Activated CD8-positive, alpha-beta memory T cell treated with anti-CD3 and anti-CD28 coated beads, Interleukin-2, amount 50 U/mL, for 48 hours (primary cell): ENCODE measurements at regions not wholly inside any gene's neighbourhood (a gene's known extent, or its start where the extent isn't known, plus 50 kb on each side); places are given as distances from the start of the nearest gene placed in this dataset.
"Not testable (repeated sequence)": the region's sequence is repeated elsewhere in the genome, so short reads cannot be mapped to it uniquely, and the experiment has no call there.

ENCODE experiments used
- DNase-seq: peaks from one replicate; pipeline ENCODE4 v3.0.0-alpha.2; 2020

GRCh38 chr4:126630230-126630629 lies 1002.5 kb upstream of the INTU start:
- DNase-seq: no peak

- DNase-seq: no peak
Measured at GRCh38 chr4:126633306-126633705, 999.5 kb upstream of the INTU start.

- DNase-seq: no peak
Measured at GRCh38 chr4:126637706-126638105, 995.1 kb upstream of the INTU start.

- DNase-seq: no peak
Measured at GRCh38 chr4:126647320-126647719, 985.4 kb upstream of the INTU start.

- DNase-seq: no peak
Measured at GRCh38 chr4:126647756-126648397, 984.9 kb upstream of the INTU start.

- no peak for DNase-seq
Measured at GRCh38 chr4:126658411-126658810, 974.3 kb upstream of the INTU start.

GRCh38 chr4:126661194-126661593 lies 971.6 kb upstream of the INTU start:
- no peak for DNase-seq

- no peak for DNase-seq
Measured at GRCh38 chr4:126664839-126665238, 967.9 kb upstream of the INTU start.

- DNase-seq: not testable (repeated sequence)
Measured at GRCh38 chr4:126670038-126670437, 962.7 kb upstream of the INTU start.

- no peak for DNase-seq
Measured at GRCh38 chr4:126678618-126679017, 954.1 kb upstream of the INTU start.

- no peak for DNase-seq
Measured at GRCh38 chr4:126679303-126679702, 953.5 kb upstream of the INTU start.

GRCh38 chr4:126682250-126682649 lies 950.5 kb upstream of the INTU start:
- no peak for DNase-seq

GRCh38 chr4:126686491-126686890 lies 946.3 kb upstream of the INTU start:
- DNase-seq: no peak

GRCh38 chr4:126687655-126688358 lies 945.0 kb upstream of the INTU start:
- no peak for DNase-seq

- no peak for DNase-seq
Measured at GRCh38 chr4:126691797-126692196, 941.0 kb upstream of the INTU start.

- DNase-seq: no peak
Measured at GRCh38 chr4:126697748-126698147, 935.0 kb upstream of the INTU start.

- DNase-seq: no peak
Measured at GRCh38 chr4:126698224-126698623, 934.5 kb upstream of the INTU start.

GRCh38 chr4:126701756-126702155 lies 931.0 kb upstream of the INTU start:
- DNase-seq: no peak

GRCh38 chr4:126702747-126703146 lies 930.0 kb upstream of the INTU start:
- DNase-seq: no peak

GRCh38 chr4:126705266-126705665 lies 927.5 kb upstream of the INTU start:
- no peak for DNase-seq

- no peak for DNase-seq
Measured at GRCh38 chr4:126708716-126709115, 924.0 kb upstream of the INTU start.

- no peak for DNase-seq
Measured at GRCh38 chr4:126710935-126711334, 921.8 kb upstream of the INTU start.

GRCh38 chr4:126715067-126715466 lies 917.7 kb upstream of the INTU start:
- DNase-seq: no peak

GRCh38 chr4:126715681-126716080 lies 917.1 kb upstream of the INTU start:
- DNase-seq: no peak

GRCh38 chr4:126718136-126718535 lies 914.6 kb upstream of the INTU start:
- no peak for DNase-seq
